ENCODE measurements at regions not wholly inside any gene's neighbourhood (a gene's known extent, or its start where the extent isn't known, plus 50 kb on each side); places are given as distances from the start of the nearest gene placed in this dataset.

GRCh38 chr5:171579976-171580411, 160.5 kb downstream of the FGF18 start:
- H3K27me3 Mint-ChIP-seq = peaks cover 11% of the 10 kb centered on the region
- DNase-seq = no peak
- 95% methylated on average over 7 of the region's 8 CpGs for WGBS (ENCODE audit: insufficient coverage)

More at GRCh38 chr5:171579976-171580411, 160.5 kb downstream of the FGF18 start:
- Histone ChIP-seq H4K20me1 (ENCODE audit: control insufficient read depth, insufficient read depth, low read length, poor library complexity, severe bottlenecking) (no peaks in the 10 kb centered on the region), H3K27ac (ENCODE audit: low read length in 2 of 2) (no peak overlapping the region), H3K9ac (ENCODE audit: low read length) (no peak overlapping the region), H3K27me3 (replicated peaks in 1 of 4; ENCODE audit: control extremely low read depth in 1 of 4, control insufficient read depth in 3 of 4, insufficient read depth in 4 of 4, low read length in 3 of 4) (peaks cover 0 to 4% (median 0%) of the 10 kb centered on the region in 4 experiments), H3K4me1 (ENCODE audit: control insufficient read depth in 2 of 2, insufficient read depth in 2 of 2, low read length in 2 of 2) (no peaks in the 10 kb centered on the region), H2AFZ (ENCODE audit: insufficient read depth, low read depth, low read length, poor library complexity, severe bottlenecking) (no peak overlapping the region), H3K4me3 (ENCODE audit: control extremely low read depth in 1 of 5, extremely low read depth in 1 of 5, insufficient read depth in 1 of 5, low read depth in 2 of 5, low read length in 4 of 5) (no peak overlapping the region), H3K79me2 (ENCODE audit: control insufficient read depth, insufficient read depth, low read length) (no peaks in the 10 kb centered on the region), H3K4me2 (replicated peaks; ENCODE audit: low read depth, low read length, poor library complexity, severe bottlenecking) (no peak overlapping the region), H3K9me3 (ENCODE audit: control extremely low read depth in 1 of 3, control insufficient read depth in 2 of 3, insufficient read depth in 1 of 3, low read length in 2 of 3) (peaks cover 0 to 9% (median 0%) of the 10 kb centered on the region in 3 donors), H3K36me3 (replicated peaks in 1 of 2; ENCODE audit: control extremely low read depth in 1 of 2, control insufficient read depth in 1 of 2, extremely low read depth in 1 of 2, insufficient read depth in 2 of 2, low read length in 1 of 2) (no peaks in the 10 kb centered on the region)
- intact Hi-C loops (cut with micrococcal nuclease) = no loop called here
- ChIA-PET CTCF (interaction anchor here (0.5 kb wide), 1 partner anchor 874 kb away, joined by 3 read pairs; the partner anchor contains the start of gene SH3PXD2B), POLR2A (no interaction called here)
- Mint-ChIP-seq H3K27ac (no peak overlapping the region), H3K9me3 (ENCODE audit: insufficient read depth) (peaks cover 3% of the 10 kb centered on the region), H3K4me3 (no peak overlapping the region), H3K4me1 (no peaks in the 10 kb centered on the region)
- no peak for ATAC-seq (ENCODE audit: low read depth)
- TF ChIP-seq CTCF (IDR thresholded peaks at IDR 0.05) (no peak), EZH2 (IDR thresholded peaks at IDR 0.05; ENCODE audit: borderline replicate concordance, insufficient read depth, low read depth, low read length, poor library complexity, severe bottlenecking) (no peak)
